Testis (tissue), 2 donors: ENCODE measurements at regions not wholly inside any gene's neighbourhood (a gene's known extent, or its start where the extent isn't known, plus 50 kb on each side); places are given as distances from the start of the nearest gene placed in this dataset.

Source experiments
- DNase-seq: peaks from one replicate; pipeline ENCODE4 v3.0.0-alpha.2; 2019
- H3K27ac ChIP-seq, 2 donors: fragments of 200-600 bp; sonication (generic); one replicate each; pipeline ENCODE4 v1.5.1; 2019
- H3K27me3 ChIP-seq: fragments of 200-600 bp; sonication (generic); one replicate; pipeline ENCODE4 v1.5.1; 2019
- H3K36me3 ChIP-seq: fragments of 200-600 bp; sonication (generic); one replicate; pipeline ENCODE4 v1.5.1; 2017; ENCODE audit warnings: low read depth; ENCODE audit errors: missing control alignments
- H3K4me1 ChIP-seq: fragments of 200-600 bp; sonication (generic); one replicate; pipeline ENCODE4 v1.5.1; 2019
- H3K4me3 ChIP-seq, 2 donors: fragments of 200-600 bp; sonication (generic); one replicate each; pipeline ENCODE4 v1.5.1; 2017 to 2019
- H3K9me3 ChIP-seq: fragments of 200-600 bp; sonication (generic); one replicate; pipeline ENCODE4 v1.5.1; 2017
- POLR2A ChIP-seq: fragments of 450-650 bp; IDR thresholded peaks from one replicate; pipeline ENCODE4 v1.6.1; 2017; ENCODE audit warnings: antibody characterized with exemption, mild to moderate bottlenecking, moderate library complexity
- WGBS, 2 donors: methylation state at CpG; one replicate each; pipeline ENCODE4 v1.1.5; 2018; 5-methylcytosine and 5-hydroxymethylcytosine counted together
- intact Hi-C: fragments of 100-400 bp; cut with DNase I; formaldehyde crosslinking; loops from one replicate; pipeline ENCODE4 v1.15.1; 2023; ENCODE audit warnings: low total_unique reads
- TF ChIP-seq, protein P1 (sequence below), 3 experiments: fragments of 450-650 bp in 2 of 3; fragments of 200-600 bp in 1 of 3; sonication (generic) in 1 of 3; IDR thresholded peaks; one replicate each; pipeline ENCODE4 v1.5.1; 2016 to 2019; ENCODE audit warnings: antibody characterized with exemption in 3 of 3, mild to moderate bottlenecking in 2 of 3, moderate library complexity in 1 of 3

DNA sequence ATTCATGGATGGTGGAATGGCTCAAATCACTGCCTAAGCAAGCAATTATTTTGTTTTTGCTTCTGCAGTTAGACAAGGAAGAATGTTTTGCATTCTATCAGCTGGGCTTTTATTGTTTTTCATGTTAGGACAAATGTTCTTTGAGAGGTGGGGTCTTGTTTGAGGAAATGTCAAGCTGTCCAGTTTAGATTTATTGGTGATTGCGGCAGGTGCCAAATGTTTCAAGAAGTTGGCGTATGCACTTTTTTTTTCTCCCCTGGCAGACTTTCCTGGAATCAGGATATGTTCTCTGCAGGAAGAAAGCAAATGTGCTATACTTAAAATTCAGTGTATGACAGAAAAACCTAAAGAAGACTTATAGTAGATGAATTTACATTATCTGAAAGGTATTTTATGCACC, 81.0 kb upstream of the JAG1 start:
- Histone ChIP-seq H3K27ac (no peak overlapping the region), H3K36me3 (no peaks in the 10 kb centered on the region), H3K9me3 (no peaks in the 10 kb centered on the region), H3K27me3 (no peaks in the 10 kb centered on the region), H3K4me3 (no peak overlapping the region), H3K4me1 (no peaks in the 10 kb centered on the region)
- WGBS, 2 donors, result 56 to 67% methylated on average over 2 of the region's 2 CpGs
- intact Hi-C loops, result no loop called here
- DNase-seq, result no peak
- TF ChIP-seq, protein P1, sequence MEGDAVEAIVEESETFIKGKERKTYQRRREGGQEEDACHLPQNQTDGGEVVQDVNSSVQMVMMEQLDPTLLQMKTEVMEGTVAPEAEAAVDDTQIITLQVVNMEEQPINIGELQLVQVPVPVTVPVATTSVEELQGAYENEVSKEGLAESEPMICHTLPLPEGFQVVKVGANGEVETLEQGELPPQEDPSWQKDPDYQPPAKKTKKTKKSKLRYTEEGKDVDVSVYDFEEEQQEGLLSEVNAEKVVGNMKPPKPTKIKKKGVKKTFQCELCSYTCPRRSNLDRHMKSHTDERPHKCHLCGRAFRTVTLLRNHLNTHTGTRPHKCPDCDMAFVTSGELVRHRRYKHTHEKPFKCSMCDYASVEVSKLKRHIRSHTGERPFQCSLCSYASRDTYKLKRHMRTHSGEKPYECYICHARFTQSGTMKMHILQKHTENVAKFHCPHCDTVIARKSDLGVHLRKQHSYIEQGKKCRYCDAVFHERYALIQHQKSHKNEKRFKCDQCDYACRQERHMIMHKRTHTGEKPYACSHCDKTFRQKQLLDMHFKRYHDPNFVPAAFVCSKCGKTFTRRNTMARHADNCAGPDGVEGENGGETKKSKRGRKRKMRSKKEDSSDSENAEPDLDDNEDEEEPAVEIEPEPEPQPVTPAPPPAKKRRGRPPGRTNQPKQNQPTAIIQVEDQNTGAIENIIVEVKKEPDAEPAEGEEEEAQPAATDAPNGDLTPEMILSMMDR (IDR thresholded peaks at IDR 0.05), result no peak
- no peak for TF ChIP-seq POLR2A

DNA sequence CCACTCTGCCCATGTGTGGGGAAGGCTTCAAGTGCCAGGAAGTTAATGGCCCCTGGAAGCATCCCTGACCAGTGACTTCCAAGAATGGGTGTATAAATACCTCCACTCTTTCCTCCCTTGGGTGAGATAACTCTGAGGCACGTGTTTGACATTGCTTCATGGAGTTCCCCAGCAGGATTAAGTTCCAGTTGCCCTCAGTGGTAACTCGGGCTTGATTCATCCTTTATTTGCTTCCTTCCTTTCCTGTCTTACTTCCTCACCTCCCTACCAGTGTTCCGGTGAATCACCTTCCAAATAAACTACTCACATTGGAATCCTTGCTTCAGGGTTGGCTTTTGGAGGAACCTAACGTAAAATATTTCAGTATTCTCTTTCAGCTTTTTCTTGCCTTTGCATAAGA, 84.6 kb upstream of the JAG1 start:
- Histone ChIP-seq H3K4me3 (no peak overlapping the region), H3K27me3 (no peaks in the 10 kb centered on the region), H3K9me3 (no peaks in the 10 kb centered on the region), H3K36me3 (no peaks in the 10 kb centered on the region), H3K4me1 (no peaks in the 10 kb centered on the region), H3K27ac (no peak overlapping the region)
- WGBS, 2 donors, result 79 to 89% methylated on average over 4 of the region's 4 CpGs
- intact Hi-C loops, result no loop called here
- DNase-seq, result no peak
- TF ChIP-seq, protein P1 (IDR thresholded peaks at IDR 0.05), result no peak
- no peak for TF ChIP-seq POLR2A

DNA sequence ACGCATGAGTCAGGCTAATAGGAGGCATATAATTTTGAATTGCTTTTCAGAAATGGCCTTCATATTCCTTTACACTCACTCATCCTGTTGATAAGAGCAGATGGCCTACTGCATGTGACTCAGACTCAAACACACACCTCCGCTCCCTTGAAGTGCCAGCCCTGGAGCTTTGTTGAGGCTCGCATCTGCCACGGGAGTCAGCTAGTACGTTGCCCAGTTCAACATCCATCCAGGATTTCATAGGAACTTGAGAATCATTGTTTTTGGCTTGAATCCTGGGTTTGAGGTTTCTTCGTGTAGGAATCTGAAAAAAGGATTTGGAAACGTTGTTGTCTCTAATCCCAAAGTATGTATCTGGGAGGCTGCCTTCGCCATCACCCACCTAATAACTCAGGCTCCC, 87.4 kb upstream of the JAG1 start:
- DNase-seq, result no peak
- H3K27ac ChIP-seq, result no peak overlapping the region
- 65 to 70% methylated on average over 8 of the region's 8 CpGs for WGBS, 2 donors
- TF ChIP-seq, protein P1 (IDR thresholded peaks at IDR 0.05), result no peak
- no peak for TF ChIP-seq POLR2A
- intact Hi-C loops, result no loop called here
- H3K36me3 ChIP-seq, result no peaks in the 10 kb centered on the region
- no peak overlapping the region for H3K4me3 ChIP-seq
- no peaks in the 10 kb centered on the region for H3K4me1 ChIP-seq
- no peaks in the 10 kb centered on the region for H3K9me3 ChIP-seq
- H3K27me3 ChIP-seq, result no peaks in the 10 kb centered on the region

DNA sequence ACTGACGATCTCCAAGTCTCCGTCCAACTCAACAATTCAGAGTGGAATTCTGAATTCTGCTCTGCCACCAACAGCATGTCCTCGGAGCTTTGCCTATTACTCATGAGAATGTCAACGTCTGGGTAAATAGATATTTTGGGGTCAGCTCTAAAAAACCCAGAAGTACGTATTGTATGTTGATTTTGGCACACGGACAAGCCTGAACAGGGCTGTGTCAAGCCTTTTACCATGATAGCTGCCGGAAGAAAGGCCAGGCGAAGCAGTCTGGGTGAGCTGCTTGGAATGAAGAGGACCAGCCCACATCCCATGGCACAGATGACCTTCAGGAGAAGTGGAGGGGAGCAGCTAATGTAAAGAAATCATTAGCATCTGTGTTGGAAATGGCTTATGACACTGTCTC, 88.0 kb upstream of the JAG1 start:
- no peaks in the 10 kb centered on the region for H3K27me3 ChIP-seq
- intact Hi-C loops, result no loop called here
- no peaks in the 10 kb centered on the region for H3K9me3 ChIP-seq
- 52% methylated on average over 8 of the region's 8 CpGs for WGBS, 2 donors
- no peak overlapping the region for H3K4me3 ChIP-seq
- no peaks in the 10 kb centered on the region for H3K36me3 ChIP-seq
- H3K27ac ChIP-seq, result no peak overlapping the region
- no peak for DNase-seq
- H3K4me1 ChIP-seq, result no peaks in the 10 kb centered on the region
- TF ChIP-seq, protein P1 (IDR thresholded peaks at IDR 0.05), result no peak
- no peak for TF ChIP-seq POLR2A

DNA sequence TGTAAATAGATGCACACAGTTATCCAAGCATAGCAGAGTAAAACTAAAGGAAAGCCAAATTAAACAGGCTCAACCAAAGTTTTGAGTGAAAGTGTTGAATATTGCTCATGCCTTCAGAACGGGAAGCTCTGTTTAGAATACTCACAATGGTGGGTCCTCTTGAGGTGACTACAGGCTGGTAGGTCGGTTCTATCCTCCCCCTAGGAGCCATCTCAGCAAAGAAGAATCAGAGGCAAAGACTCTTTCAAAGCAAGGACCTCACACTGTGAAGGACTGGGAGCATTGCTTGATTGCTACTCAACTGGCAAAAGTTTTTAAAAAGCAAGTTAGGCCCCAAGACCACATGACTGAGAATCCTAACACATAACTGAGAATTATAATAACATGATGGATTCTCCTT, 88.4 kb upstream of the JAG1 start:
- no peaks in the 10 kb centered on the region for H3K36me3 ChIP-seq
- no peak for DNase-seq
- H3K27ac ChIP-seq, result no peak overlapping the region
- no peaks in the 10 kb centered on the region for H3K4me1 ChIP-seq
- intact Hi-C loops, result no loop called here
- WGBS, 2 donors, result 56 to 58% methylated on average over 2 of the region's 2 CpGs
- H3K4me3 ChIP-seq, result no peak overlapping the region
- TF ChIP-seq POLR2A, result no peak
- TF ChIP-seq, protein P1 (IDR thresholded peaks at IDR 0.05), result no peak
- H3K9me3 ChIP-seq, result no peaks in the 10 kb centered on the region
- no peaks in the 10 kb centered on the region for H3K27me3 ChIP-seq
